Gastrocnemius medialis (tissue), 4 donors: ENCODE measurements at regions not wholly inside any gene's neighbourhood (a gene's known extent, or its start where the extent isn't known, plus 50 kb on each side); places are given as distances from the start of the nearest gene placed in this dataset.

Source experiments
- ATAC-seq, 2 donors: fragments of 150-250 bp; one replicate each; pipeline ENCODE4 v1.9.1; 2016
- DNase-seq, 2 donors: peaks; one replicate each; pipeline ENCODE4 v3.0.0-alpha.2; 2019
- H3K27ac ChIP-seq, 4 donors: fragments of 200-600 bp; sonication (generic); 1 replicate in 1 of 4; 2 replicates in 3 of 4; pipeline ENCODE4 v1.5.1; 2016 to 2018; ENCODE audit warnings: mild to moderate bottlenecking in 2 of 4, moderate library complexity in 1 of 4
- H3K27me3 ChIP-seq, 3 donors: fragments of 200-600 bp; sonication (generic) in 2 of 3; 1 replicate in 1 of 3; 2 replicates in 2 of 3; pipeline versions ENCODE4 v1.5.1 to v1.6.0; 2016 to 2019; ENCODE audit warnings: mild to moderate bottlenecking in 1 of 3, moderate library complexity in 1 of 3
- H3K36me3 ChIP-seq, 2 donors: fragments of 200-600 bp; sonication (generic) in 1 of 2; one replicate each; pipeline ENCODE4 v1.5.1; 2017 to 2018
- H3K4me1 ChIP-seq, 2 donors: fragments of 200-600 bp; sonication (generic) in 1 of 2; one replicate each; pipeline ENCODE4 v1.5.1; 2016 to 2017; ENCODE audit warnings: mild to moderate bottlenecking in 2 of 2
- H3K4me3 ChIP-seq, 4 donors: fragments of 200-600 bp; sonication (generic) in 3 of 4; 1 replicate in 1 of 4; 2 replicates in 3 of 4; pipeline ENCODE4 v1.5.1; 2016 to 2019; ENCODE audit warnings: mild to moderate bottlenecking in 2 of 4
- H3K9me3 ChIP-seq, 3 donors: fragments of 200-600 bp; sonication (generic) in 2 of 3; 1 replicate in 1 of 3; 2 replicates in 2 of 3; pipeline ENCODE4 v1.5.1; 2016 to 2019
- POLR2A ChIP-seq, 2 donors: fragments of 450-650 bp; IDR thresholded peaks; one replicate each; pipeline ENCODE4 v1.6.1; 2017; ENCODE audit warnings: antibody characterized with exemption in 2 of 2, mild to moderate bottlenecking in 2 of 2, moderate library complexity in 2 of 2
- in situ Hi-C, 4 donors: fragments of 200-750 bp; cut with MboI; loops; one replicate each; pipeline versions ENCODE4 v1.15.0 to v1.8.0; 2017; ENCODE audit warnings: low sequenced_read_pairs in 4 of 4
- intact Hi-C: fragments of 100-400 bp; cut with DNase I; formaldehyde crosslinking; loops from one replicate; pipeline ENCODE4 v1.15.1; 2023; ENCODE audit warnings: low total_unique reads
- TF ChIP-seq, protein P1 (sequence below), 5 experiments: fragments of 450-650 bp in 3 of 5; fragments of 200-600 bp in 2 of 5; sonication (generic) in 2 of 5; IDR thresholded peaks in 4 of 5; conservative IDR thresholded peaks in 1 of 5; 1 replicate in 4 of 5; 2 replicates in 1 of 5; pipeline ENCODE4 v1.5.1; 2016 to 2019; ENCODE audit warnings: antibody characterized with exemption in 5 of 5, mild to moderate bottlenecking in 3 of 5, moderate library complexity in 3 of 5

DNA sequence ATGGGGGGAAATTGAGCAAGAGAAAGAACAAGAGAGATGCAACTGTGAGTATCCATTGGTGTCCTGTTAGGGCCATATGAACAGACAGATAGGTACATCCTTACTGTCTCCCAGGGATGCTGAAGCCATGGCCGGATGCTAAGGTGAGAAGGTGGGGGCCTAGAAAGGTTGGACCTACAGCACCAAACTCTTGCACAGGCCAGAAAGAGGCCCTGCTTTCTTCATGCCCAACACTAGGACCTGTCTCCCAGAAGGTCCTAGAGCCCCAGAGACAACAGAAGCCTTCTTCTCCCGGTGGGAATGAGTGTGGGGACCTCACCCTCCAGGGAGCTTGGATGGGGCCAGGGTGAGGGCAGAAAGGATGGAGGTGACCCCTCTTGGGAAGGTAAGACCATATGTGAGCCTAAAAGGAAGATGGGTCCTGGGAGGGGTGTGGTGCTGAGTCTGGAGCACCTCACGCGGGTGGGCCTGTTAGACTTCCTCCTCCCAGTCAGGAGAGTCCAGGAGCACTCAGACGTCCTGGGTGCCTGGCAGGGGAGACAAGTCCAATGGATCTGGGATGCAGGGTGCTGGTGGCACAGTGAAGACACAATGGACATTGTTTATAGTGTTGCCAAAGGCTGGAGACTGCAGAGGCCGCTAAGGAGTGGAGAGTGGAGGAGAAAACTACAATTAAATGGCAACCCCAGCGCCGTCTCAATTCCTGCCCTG is 265.3 kb downstream of the CYP26B1 start:
- intact Hi-C loops = loop anchor here (2.0 to 10.0 kb wide), 5 partner anchors 58 to 430 kb away; partner anchors contain the start of gene DYSF
- Histone ChIP-seq H3K27ac (peak overlapping the region; percentile 79 to 90 (median 86)), H3K4me3 (no peak overlapping the region), H3K27me3 (no peaks in the 10 kb centered on the region), H3K4me1 (peaks cover 45 to 47% of the 10 kb centered on the region in 2 donors), H3K36me3 (no peaks in the 10 kb centered on the region), H3K9me3 (no peaks in the 10 kb centered on the region)
- ATAC-seq (no peak), DNase-seq (no peak)
- in situ Hi-C loops = no loop called here
- TF ChIP-seq POLR2A (IDR thresholded peaks at IDR 0.05) = no peak
- TF ChIP-seq, protein P1, sequence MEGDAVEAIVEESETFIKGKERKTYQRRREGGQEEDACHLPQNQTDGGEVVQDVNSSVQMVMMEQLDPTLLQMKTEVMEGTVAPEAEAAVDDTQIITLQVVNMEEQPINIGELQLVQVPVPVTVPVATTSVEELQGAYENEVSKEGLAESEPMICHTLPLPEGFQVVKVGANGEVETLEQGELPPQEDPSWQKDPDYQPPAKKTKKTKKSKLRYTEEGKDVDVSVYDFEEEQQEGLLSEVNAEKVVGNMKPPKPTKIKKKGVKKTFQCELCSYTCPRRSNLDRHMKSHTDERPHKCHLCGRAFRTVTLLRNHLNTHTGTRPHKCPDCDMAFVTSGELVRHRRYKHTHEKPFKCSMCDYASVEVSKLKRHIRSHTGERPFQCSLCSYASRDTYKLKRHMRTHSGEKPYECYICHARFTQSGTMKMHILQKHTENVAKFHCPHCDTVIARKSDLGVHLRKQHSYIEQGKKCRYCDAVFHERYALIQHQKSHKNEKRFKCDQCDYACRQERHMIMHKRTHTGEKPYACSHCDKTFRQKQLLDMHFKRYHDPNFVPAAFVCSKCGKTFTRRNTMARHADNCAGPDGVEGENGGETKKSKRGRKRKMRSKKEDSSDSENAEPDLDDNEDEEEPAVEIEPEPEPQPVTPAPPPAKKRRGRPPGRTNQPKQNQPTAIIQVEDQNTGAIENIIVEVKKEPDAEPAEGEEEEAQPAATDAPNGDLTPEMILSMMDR (IDR thresholded peaks at IDR 0.05 in 4 of 5, conservative IDR thresholded peaks at IDR 0.05 in 1 of 5) = no peak

DNA sequence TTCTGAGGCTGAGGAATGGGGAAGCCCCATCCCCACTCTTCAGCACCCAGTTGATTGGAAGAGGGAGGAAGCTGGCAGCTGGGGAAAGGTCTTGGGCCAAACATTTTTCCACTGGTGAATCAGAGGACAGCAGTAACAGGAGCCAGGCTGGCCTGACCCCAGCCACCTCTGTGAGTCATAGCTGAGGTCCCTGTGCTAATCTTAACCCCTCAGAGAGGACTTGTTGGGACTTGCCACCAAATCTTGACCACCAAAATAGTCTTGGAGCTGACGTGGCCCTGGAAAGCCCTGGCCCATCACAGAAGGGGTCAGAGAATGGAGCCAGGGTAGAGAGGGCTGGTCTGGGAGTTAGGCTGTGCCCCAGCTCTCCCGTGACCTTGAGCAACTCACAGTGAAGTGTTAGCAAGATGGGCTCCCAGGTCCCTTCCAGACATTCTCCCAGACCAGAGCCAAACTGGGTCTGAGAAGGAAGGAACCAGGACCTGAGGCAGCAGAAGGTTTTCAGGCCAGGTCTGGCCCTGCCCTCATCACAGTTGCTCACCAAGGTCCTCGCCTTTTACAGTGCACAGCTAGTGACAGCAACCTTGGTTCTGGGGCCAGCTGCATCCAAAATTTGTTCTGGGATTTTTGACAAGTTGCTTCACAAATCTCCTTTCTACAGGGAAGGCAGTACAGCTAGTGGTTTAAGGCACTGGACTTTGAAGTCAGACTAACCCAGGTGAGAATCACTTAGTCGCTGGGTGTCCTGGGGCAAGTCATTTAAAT is 266.6 kb downstream of the CYP26B1 start:
- intact Hi-C loops = loop anchor here (5.0 to 10.0 kb wide), 2 partner anchors 189 to 266 kb away; no protein-coding TSS in a partner anchor
- Histone ChIP-seq H3K4me3 (no peak overlapping the region), H3K9me3 (no peaks in the 10 kb centered on the region), H3K36me3 (no peaks in the 10 kb centered on the region), H3K27me3 (no peaks in the 10 kb centered on the region), H3K4me1 (peaks cover 45 to 47% of the 10 kb centered on the region in 2 donors), H3K27ac (peak overlapping the region; percentile 79 to 90 (median 86))
- no peak for TF ChIP-seq POLR2A (IDR thresholded peaks at IDR 0.05)
- TF ChIP-seq, protein P1 (IDR thresholded peaks at IDR 0.05 in 4 of 5, conservative IDR thresholded peaks at IDR 0.05 in 1 of 5) = no peak
- DNase-seq (peak; percentile 86 to 98), ATAC-seq (peak; percentile 80 to 82)
- in situ Hi-C loops = no loop called here

DNA sequence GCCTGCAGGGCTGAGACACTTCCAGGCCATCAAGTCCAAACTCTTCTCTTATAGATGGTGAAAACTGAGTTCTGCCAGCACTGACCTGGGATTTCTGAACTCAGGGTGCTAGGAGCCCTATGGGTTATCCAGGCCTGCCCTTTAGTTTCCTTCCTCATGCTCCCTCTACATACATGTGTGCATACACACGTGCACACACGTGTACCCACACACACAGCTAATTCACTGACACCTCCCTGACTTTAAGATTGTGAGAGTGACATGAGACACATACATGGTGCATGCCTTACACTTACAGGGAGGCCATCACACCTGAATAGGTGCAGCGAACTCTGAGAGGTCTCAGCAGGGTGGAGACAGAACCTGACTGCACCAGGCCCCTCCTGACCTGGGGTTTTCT is 267.4 kb downstream of the CYP26B1 start:
- Histone ChIP-seq H3K27me3 (no peaks in the 10 kb centered on the region), H3K4me1 (peaks cover 45 to 47% of the 10 kb centered on the region in 2 donors), H3K36me3 (no peaks in the 10 kb centered on the region), H3K27ac (peak overlapping the region; percentile 79 to 90 (median 86)), H3K9me3 (no peaks in the 10 kb centered on the region), H3K4me3 (no peak overlapping the region)
- intact Hi-C loops (loop anchor here (5.0 to 10.0 kb wide), 2 partner anchors 188 to 265 kb away; no protein-coding TSS in a partner anchor), in situ Hi-C loops (no loop called here)
- ATAC-seq (no peak), DNase-seq (no peak)
- TF ChIP-seq, protein P1 (IDR thresholded peaks at IDR 0.05 in 4 of 5, conservative IDR thresholded peaks at IDR 0.05 in 1 of 5) = no peak
- no peak for TF ChIP-seq POLR2A (IDR thresholded peaks at IDR 0.05)

DNA sequence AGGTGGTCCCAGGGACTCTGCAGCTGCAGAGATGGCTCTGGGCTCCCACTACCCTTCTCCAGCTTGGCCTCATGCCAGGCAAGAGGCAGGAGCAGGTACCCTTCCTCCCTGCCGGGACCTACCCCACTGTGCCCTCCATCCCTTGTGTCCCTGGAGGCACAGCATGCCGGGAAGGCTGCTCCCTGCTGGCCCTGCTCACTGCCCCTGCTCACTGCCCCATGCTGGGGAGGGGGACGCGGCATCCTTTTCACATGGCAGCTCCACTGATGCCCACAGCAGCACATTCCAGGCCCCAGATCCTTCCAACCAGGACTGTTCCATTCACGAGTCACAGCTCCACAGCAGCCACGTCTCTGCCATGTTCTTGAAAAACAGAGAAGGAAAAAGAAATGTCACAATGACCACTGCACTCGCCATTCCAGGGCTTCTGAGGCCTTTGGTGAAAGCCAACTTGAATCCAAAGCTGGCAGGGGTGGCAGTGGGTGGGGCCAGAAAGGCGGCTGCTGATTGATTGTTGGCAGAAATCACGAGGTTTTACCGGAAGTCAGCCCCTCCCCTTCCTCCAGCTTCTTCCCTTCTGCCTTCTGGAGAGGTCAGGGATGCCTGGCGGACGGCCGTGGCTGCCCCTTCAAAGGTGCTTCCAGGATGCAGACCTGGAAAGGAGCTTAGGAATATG is 268.0 kb downstream of the CYP26B1 start:
- DNase-seq (peak in 1 of 2 donors; percentile 71), ATAC-seq (no peak)
- TF ChIP-seq, protein P1 (IDR thresholded peaks at IDR 0.05 in 4 of 5, conservative IDR thresholded peaks at IDR 0.05 in 1 of 5) = no peak
- TF ChIP-seq POLR2A (IDR thresholded peaks at IDR 0.05) = no peak
- H3K27ac ChIP-seq = peak overlapping the region; percentile 79 to 90 (median 86)
- H3K9me3 ChIP-seq = no peaks in the 10 kb centered on the region
- H3K4me1 ChIP-seq = peaks cover 45 to 49% of the 10 kb centered on the region in 2 donors
- H3K36me3 ChIP-seq = no peaks in the 10 kb centered on the region
- intact Hi-C loops (loop anchor here (5.0 to 10.0 kb wide), 2 partner anchors 187 to 265 kb away; no protein-coding TSS in a partner anchor), in situ Hi-C loops (no loop called here)
- no peaks in the 10 kb centered on the region for H3K27me3 ChIP-seq
- H3K4me3 ChIP-seq = no peak overlapping the region
